Breast epithelium (tissue), 3 donors: ENCODE measurements at regions not wholly inside any gene's neighbourhood (a gene's known extent, or its start where the extent isn't known, plus 50 kb on each side); places are given as distances from the start of the nearest gene placed in this dataset.

Experiments used
- CTCF ChIP-seq, 3 donors: fragments of 450-650 bp; IDR thresholded peaks; one replicate each; pipeline ENCODE4 v1.5.1; 2016 to 2017; ENCODE audit warnings: antibody characterized with exemption in 3 of 3, mild to moderate bottlenecking in 3 of 3, moderate library complexity in 3 of 3
- POLR2A ChIP-seq: fragments of 450-650 bp; IDR thresholded peaks from one replicate; pipeline ENCODE4 v1.6.1; 2016; ENCODE audit warnings: antibody characterized with exemption, mild to moderate bottlenecking, moderate library complexity
- POLR2AphosphoS5 ChIP-seq, 3 donors: sonication (generic); formaldehyde crosslinking; IDR thresholded peaks; one replicate each; pipeline ENCODE4 v1.6.1; 2017; ENCODE audit warnings: antibody characterized with exemption in 3 of 3

GRCh38 chr15:31271224-31271635 is 55.4 kb upstream of the KLF13 start:
- no peak for TF ChIP-seq POLR2A
- no peak for TF ChIP-seq CTCF (IDR thresholded peaks at IDR 0.05)
- no peak for TF ChIP-seq POLR2AphosphoS5 (IDR thresholded peaks at IDR 0.05)
